Heart left ventricle (tissue), 16 donors: ENCODE measurements at regions not wholly inside any gene's neighbourhood (a gene's known extent, or its start where the extent isn't known, plus 50 kb on each side); places are given as distances from the start of the nearest gene placed in this dataset.

Experiments used
- ATAC-seq, 4 donors: fragments of 200-7000 bp; cut with Tn5 transposase; one replicate each; pipeline ENCODE4 v1.9.1; 2020 to 2022; ENCODE audit warnings: moderate library complexity in 4 of 4, mild to moderate bottlenecking in 3 of 4, moderate number of reproducible peaks in 1 of 4
- DNase-seq, 5 donors: peaks; one replicate each; pipeline ENCODE4 v3.0.0-alpha.2; 2020
- H3K27ac ChIP-seq, 12 donors: fragments of 200-600 bp; sonication (generic) in 4 of 12; one replicate each; pipeline versions ENCODE4 v1.5.0 to v1.8.0; 2016 to 2022; ENCODE audit warnings: mild to moderate bottlenecking in 2 of 12
- H3K27me3 ChIP-seq, 9 donors: fragments of 200-600 bp; sonication (generic) in 2 of 9; one replicate each; pipeline versions ENCODE4 v1.5.1 to v1.8.0; 2016 to 2022; ENCODE audit warnings: mild to moderate bottlenecking in 3 of 9
- H3K36me3 ChIP-seq, 9 donors: fragments of 200-600 bp; sonication (generic) in 2 of 9; one replicate each; pipeline versions ENCODE4 v1.5.0 to v1.8.0; 2018 to 2022; ENCODE audit warnings: mild to moderate bottlenecking in 2 of 9
- H3K4me1 ChIP-seq, 12 donors: fragments of 200-600 bp; sonication (generic) in 4 of 12; one replicate each; pipeline versions ENCODE4 v1.5.0 to v1.8.0; 2016 to 2022; ENCODE audit warnings: mild to moderate bottlenecking in 3 of 12
- H3K4me3 ChIP-seq, 12 donors: fragments of 200-600 bp; sonication (generic) in 4 of 12; one replicate each; pipeline versions ENCODE4 v1.5.0 to v1.8.0; 2017 to 2022; ENCODE audit warnings: mild to moderate bottlenecking in 9 of 12, moderate library complexity in 4 of 12
- H3K9me3 ChIP-seq, 12 donors: fragments of 200-600 bp; sonication (generic) in 4 of 12; one replicate each; pipeline versions ENCODE4 v1.5.0 to v1.8.0; 2016 to 2022; ENCODE audit warnings: mild to moderate bottlenecking in 1 of 12
- POLR2A ChIP-seq, 2 donors: fragments of 450-650 bp; IDR thresholded peaks; one replicate each; pipeline ENCODE4 v1.6.1; 2017; ENCODE audit warnings: antibody characterized with exemption in 2 of 2, mild to moderate bottlenecking in 2 of 2, moderate library complexity in 2 of 2
- WGBS, 4 donors: extraction: QIAGEN DNeasy Blood & Tissue Kit in 2 of 4; methylation state at CpG; one replicate each; pipeline versions ENCODE4 v1.1.5 to v1.1.7; 2013 to 2018; 5-methylcytosine and 5-hydroxymethylcytosine counted together
- intact Hi-C, 10 donors: fragments of 100-400 bp; cut with DNase I; formaldehyde crosslinking; loops; one replicate each; pipeline versions ENCODE4 v1.11.1 to v1.14.2; 2022
- TF ChIP-seq, protein P1 (sequence below), 12 donors: fragments of 200-600 bp; sonication (generic) in 4 of 12; IDR thresholded peaks; one replicate each; pipeline versions ENCODE4 v1.5.0 to v1.8.0; 2018 to 2022; ENCODE audit warnings: antibody characterized with exemption in 12 of 12, mild to moderate bottlenecking in 5 of 12
- donor health status: ischemic (EF 13 %, LVEDD 7.1; RV severe dilation, severe dysfunction).
- donor health status: healthy with polysubstance abuse.
- donor health status: DM: no; HTN: yes; CAD: no.
- donor health status: DM: no; HTN: no; CAD: no.
- donor health status: ischemic (EF 25% LVEDD 6.9; RV normal size, moderate dysfunction).
- donor health status: ischemic (EF 25% LVEDD 5.7; RV mildly dilated, moderate dysfunction).
- donor health status: healthy.
- donor health status: DM: yes; HTN: yes; CAD: no.
- donor health status: ischemic (EF 35%, LVEDD 5.7; RV mildly dilated, moderate dysfunction).
- donor health status: nonischemic (EF 11% LVEDD 7.7; RV severe dilation, severe dysfunction).
- donor health status: DM: yes; HTN: yes; CAD: no.
- donor health status: PGD.
- donor health status: ischemic (EF 29% LVEDD 5.4; RV normal size, mild dysfunction).
- donor health status: nonischemic (EF 23%, LVEDD 6.1; RV moderate dilation, normal function).

DNA sequence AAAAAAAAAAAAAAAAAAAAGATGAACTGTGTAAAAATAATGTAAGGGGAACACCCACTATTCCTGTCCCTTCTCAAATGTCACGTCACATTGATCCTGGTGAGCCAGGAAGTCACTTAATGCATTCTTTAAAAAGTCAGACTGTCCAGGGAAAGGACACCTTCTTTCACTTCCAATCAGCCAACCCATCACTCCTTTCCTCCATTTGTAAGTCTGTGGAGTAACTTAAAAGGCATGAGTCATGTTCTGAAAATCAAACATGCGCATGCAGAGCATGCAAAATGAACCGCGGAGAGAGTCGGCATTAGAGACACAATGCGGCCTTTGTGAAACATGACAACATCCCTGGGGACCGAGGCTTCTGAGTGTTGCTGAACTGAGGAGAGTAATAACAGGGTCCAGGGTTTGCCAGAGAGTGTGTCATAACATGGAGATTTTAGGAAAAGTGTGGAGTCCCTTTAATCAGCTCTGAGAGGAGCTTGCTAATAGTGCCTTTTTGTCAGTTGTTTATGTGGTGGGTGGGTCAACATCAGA lies 77.6 kb upstream of the SEMA6A start:
- Histone ChIP-seq H3K4me1 (peaks cover 0 to 18% (median 1%) of the 10 kb centered on the region in 12 donors), H3K4me3 (no peak overlapping the region), H3K36me3 (no peaks in the 10 kb centered on the region), H3K27me3 (no peaks in the 10 kb centered on the region), H3K9me3 (no peaks in the 10 kb centered on the region), H3K27ac (peak overlapping the region in 5 of 12 donors; percentile 11 to 47 (median 30))
- ATAC-seq: peak in 3 of 4 donors; percentile 93 to 97 (median 94)
- intact Hi-C loops: no loop called here
- WGBS, 4 donors: 30 to 44% (median 38%) methylated on average over 7 of the region's 7 CpGs
- DNase-seq: peak in 4 of 5 donors; percentile 57 to 86 (median 75)
- TF ChIP-seq, protein P1, sequence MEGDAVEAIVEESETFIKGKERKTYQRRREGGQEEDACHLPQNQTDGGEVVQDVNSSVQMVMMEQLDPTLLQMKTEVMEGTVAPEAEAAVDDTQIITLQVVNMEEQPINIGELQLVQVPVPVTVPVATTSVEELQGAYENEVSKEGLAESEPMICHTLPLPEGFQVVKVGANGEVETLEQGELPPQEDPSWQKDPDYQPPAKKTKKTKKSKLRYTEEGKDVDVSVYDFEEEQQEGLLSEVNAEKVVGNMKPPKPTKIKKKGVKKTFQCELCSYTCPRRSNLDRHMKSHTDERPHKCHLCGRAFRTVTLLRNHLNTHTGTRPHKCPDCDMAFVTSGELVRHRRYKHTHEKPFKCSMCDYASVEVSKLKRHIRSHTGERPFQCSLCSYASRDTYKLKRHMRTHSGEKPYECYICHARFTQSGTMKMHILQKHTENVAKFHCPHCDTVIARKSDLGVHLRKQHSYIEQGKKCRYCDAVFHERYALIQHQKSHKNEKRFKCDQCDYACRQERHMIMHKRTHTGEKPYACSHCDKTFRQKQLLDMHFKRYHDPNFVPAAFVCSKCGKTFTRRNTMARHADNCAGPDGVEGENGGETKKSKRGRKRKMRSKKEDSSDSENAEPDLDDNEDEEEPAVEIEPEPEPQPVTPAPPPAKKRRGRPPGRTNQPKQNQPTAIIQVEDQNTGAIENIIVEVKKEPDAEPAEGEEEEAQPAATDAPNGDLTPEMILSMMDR (IDR thresholded peaks at IDR 0.05): no peak
- TF ChIP-seq POLR2A (IDR thresholded peaks at IDR 0.05): no peak

DNA sequence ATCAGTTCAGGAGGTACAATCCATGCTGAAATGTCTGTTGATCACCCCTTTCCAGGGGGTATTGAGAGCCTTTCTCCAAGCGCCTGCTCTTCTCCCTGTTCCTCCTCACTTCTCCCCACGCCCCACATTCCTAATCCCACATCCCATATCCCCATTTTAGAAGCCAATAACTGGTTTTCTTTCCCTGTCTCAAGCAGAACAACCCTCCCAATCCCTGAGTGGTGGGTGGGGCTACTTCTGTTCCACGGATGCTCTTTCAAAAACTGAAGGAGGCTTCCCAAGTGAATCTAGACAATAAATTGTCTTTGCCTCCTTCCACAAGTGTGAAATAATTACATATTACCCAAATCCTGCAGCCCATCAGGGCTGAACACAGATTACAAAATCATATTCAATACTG lies 77.0 kb upstream of the SEMA6A start:
- Histone ChIP-seq H3K27ac (peak overlapping the region in 1 of 12 donors; percentile 47), H3K9me3 (no peaks in the 10 kb centered on the region), H3K4me3 (no peak overlapping the region), H3K36me3 (no peaks in the 10 kb centered on the region), H3K4me1 (peaks cover 0 to 18% (median 1%) of the 10 kb centered on the region in 12 donors), H3K27me3 (no peaks in the 10 kb centered on the region)
- ATAC-seq (no peak), DNase-seq (no peak)
- intact Hi-C loops: no loop called here
- 66 to 73% (median 72%) methylated on average over 3 of the region's 3 CpGs for WGBS, 4 donors
- no peak for TF ChIP-seq POLR2A (IDR thresholded peaks at IDR 0.05)
- TF ChIP-seq, protein P1 (IDR thresholded peaks at IDR 0.05): no peak

DNA sequence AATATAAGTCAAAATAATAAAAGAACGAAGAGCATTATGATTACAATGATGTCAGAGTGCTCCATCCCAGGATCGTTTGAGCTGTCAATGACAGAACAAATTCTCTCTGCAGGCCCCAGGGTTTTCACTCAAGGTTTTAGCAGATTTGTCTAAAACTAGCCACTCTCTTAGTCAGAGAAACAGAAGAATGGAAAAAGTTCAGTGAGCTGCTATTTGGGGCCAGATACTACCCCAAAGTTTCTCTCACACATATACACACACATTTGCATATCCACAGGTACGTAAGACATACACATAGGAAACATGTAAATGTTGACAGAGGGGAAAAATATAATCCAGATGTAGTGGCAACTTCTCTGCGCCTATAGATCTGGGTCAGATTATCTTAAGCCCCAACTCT lies 76.3 kb upstream of the SEMA6A start:
- intact Hi-C loops: no loop called here
- WGBS, 4 donors: 90 to 97% (median 93%) methylated on average over 4 of the region's 4 CpGs

DNA sequence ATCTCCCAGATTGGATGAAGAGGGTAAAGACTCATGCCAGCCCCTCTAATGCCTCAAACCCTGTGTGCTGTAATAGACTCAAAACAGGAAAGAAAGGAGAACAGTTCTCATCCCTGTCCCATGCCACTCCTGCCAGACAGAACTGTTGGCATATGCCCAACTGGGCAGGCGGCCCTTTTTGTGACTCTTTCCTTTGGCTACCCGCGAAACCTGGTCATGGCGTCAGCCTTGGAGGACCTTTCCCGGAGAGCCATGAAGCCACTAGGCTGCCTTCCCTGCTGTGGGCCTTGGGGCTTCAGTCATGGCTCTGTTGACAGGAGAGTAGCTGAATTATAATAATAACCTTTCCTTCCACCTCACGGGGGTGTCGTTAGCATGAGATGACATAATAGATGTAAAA lies 75.9 kb upstream of the SEMA6A start:
- no peaks in the 10 kb centered on the region for H3K27me3 ChIP-seq
- H3K27ac ChIP-seq: no peak overlapping the region
- H3K4me3 ChIP-seq: no peak overlapping the region
- H3K9me3 ChIP-seq: no peaks in the 10 kb centered on the region
- 94 to 97% (median 96%) methylated on average over 7 of the region's 7 CpGs for WGBS, 4 donors
- ATAC-seq (no peak), DNase-seq (no peak)
- TF ChIP-seq POLR2A (IDR thresholded peaks at IDR 0.05): no peak
- TF ChIP-seq, protein P1 (IDR thresholded peaks at IDR 0.05): no peak
- H3K36me3 ChIP-seq: no peaks in the 10 kb centered on the region
- intact Hi-C loops: no loop called here
- H3K4me1 ChIP-seq: peaks cover 0 to 18% (median 1%) of the 10 kb centered on the region in 12 donors

More for the DNA sequence above, 76.3 kb upstream of the SEMA6A start:
- Histone ChIP-seq H3K27ac (no peak overlapping the region), H3K9me3 (no peaks in the 10 kb centered on the region), H3K27me3 (no peaks in the 10 kb centered on the region), H3K36me3 (no peaks in the 10 kb centered on the region), H3K4me1 (peaks cover 0 to 18% (median 1%) of the 10 kb centered on the region in 12 donors), H3K4me3 (no peak overlapping the region)
- no peak for ATAC-seq
- no peak for DNase-seq
- TF ChIP-seq POLR2A (IDR thresholded peaks at IDR 0.05): no peak
- TF ChIP-seq, protein P1 (IDR thresholded peaks at IDR 0.05): no peak
